Loucy (cell line): ENCODE measurements at regions not wholly inside any gene's neighbourhood (a gene's known extent, or its start where the extent isn't known, plus 50 kb on each side); places are given as distances from the start of the nearest gene placed in this dataset.

ENCODE experiments used
- H2AFZ ChIP-seq: fragments of 200-600 bp; sonication (generic); 2 replicates; pipeline ENCODE4 v1.6.0; 2016; ENCODE audit warnings: antibody characterized with exemption, mild to moderate bottlenecking, low read length, moderate library complexity
- H3F3A ChIP-seq: fragments of 200-600 bp; 2 replicates; pipeline ENCODE4 v1.6.0; 2016; ENCODE audit warnings: antibody characterized with exemption, low read depth, mild to moderate bottlenecking
- H3K27me3 ChIP-seq: fragments of 200-600 bp; sonication (generic); 2 replicates; pipeline ENCODE4 v1.6.1; 2014; ENCODE audit warnings: low read length, mild to moderate bottlenecking; ENCODE audit not compliant: insufficient read depth, poor library complexity, severe bottlenecking
- H3K36me3 ChIP-seq: fragments of 200-600 bp; sonication (generic); 2 replicates; pipeline ENCODE4 v1.6.1; 2016; ENCODE audit warnings: low read length; ENCODE audit not compliant: insufficient read depth
- H3K4me1 ChIP-seq: fragments of 200-600 bp; sonication (generic); 2 replicates; pipeline ENCODE4 v1.5.1; 2014; ENCODE audit warnings: low read length, mild to moderate bottlenecking; ENCODE audit not compliant: insufficient read depth, poor library complexity, severe bottlenecking
- H3K4me2 ChIP-seq: fragments of 200-600 bp; sonication (generic); 2 replicates; pipeline ENCODE4 v1.6.0; 2014; ENCODE audit warnings: antibody characterized with exemption, low read length, low read depth, mild to moderate bottlenecking; ENCODE audit not compliant: poor library complexity, severe bottlenecking
- H3K4me3 ChIP-seq: fragments of 200-600 bp; sonication (generic); 2 replicates; pipeline ENCODE4 v1.5.1; 2014; ENCODE audit warnings: low read length, mild to moderate bottlenecking, mixed read lengths; ENCODE audit not compliant: poor library complexity, severe bottlenecking
- H3K79me2 ChIP-seq: fragments of 200-600 bp; sonication (generic); 2 replicates; pipeline ENCODE4 v1.6.1; 2014; ENCODE audit warnings: low read length; ENCODE audit not compliant: insufficient read depth
- H3K9ac ChIP-seq: fragments of 200-600 bp; sonication (generic); 2 replicates; pipeline ENCODE4 v1.6.0; 2014; ENCODE audit warnings: mild to moderate bottlenecking, low read depth, low read length, moderate library complexity; ENCODE audit not compliant: poor library complexity, severe bottlenecking
- H3K9me2 ChIP-seq: fragments of 200-600 bp; sonication (generic); replicated peaks from 2 replicates; pipeline ENCODE4 v1.6.1; 2016; ENCODE audit warnings: low read depth, low read length, mixed read lengths
- H3K9me3 ChIP-seq: fragments of 200-600 bp; sonication (generic); 2 replicates; pipeline ENCODE4 v1.6.1; 2014; ENCODE audit warnings: mild to moderate bottlenecking, antibody characterized with exemption, low read length, low read depth; ENCODE audit not compliant: insufficient read depth
- H4K20me1 ChIP-seq: fragments of 200-600 bp; sonication (generic); 2 replicates; pipeline ENCODE4 v1.6.0; 2014; ENCODE audit warnings: antibody characterized with exemption, low read length, mild to moderate bottlenecking; ENCODE audit not compliant: insufficient read depth, poor library complexity, severe bottlenecking
- EZH2phosphoT487 ChIP-seq: fragments of 200-600 bp; IDR thresholded peaks from 2 replicates; pipeline ENCODE4 v1.6.1; 2018; ENCODE audit warnings: antibody characterized with exemption, mild to moderate bottlenecking, moderate library complexity, borderline replicate concordance
- TF ChIP-seq, protein P1 (sequence below): fragments of 200-600 bp; sonication (generic); conservative IDR thresholded peaks from 2 replicates; pipeline ENCODE4 v1.5.1; 2014; ENCODE audit warnings: mild to moderate bottlenecking, antibody characterized with exemption, low read length

DNA sequence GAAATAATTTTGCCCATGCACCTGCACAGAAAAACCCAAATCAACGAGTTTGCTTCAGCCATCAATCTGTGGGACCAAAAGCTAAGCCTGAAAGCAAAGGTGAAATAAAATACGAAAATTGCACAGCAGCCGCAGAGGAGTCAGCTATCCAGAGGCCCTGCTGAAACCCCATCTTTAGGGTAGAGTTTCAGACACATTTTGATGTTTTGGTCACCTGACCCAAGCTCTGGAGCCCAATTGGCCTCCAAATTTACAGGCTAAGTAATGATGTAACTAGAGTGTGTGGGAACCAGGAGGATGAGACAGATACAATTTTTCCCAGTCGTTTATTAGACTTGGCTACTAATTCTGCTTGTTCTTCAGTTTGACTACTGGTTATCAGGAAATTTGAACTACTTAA, 308.6 kb upstream of the ATP11B start:
- Histone ChIP-seq H3F3A (no peaks in the 10 kb centered on the region), H3K9me3 (no peaks in the 10 kb centered on the region), H2AFZ (no peak overlapping the region), H3K4me2 (no peak overlapping the region), H3K9ac (no peak overlapping the region), H3K4me3 (no peak overlapping the region), H3K4me1 (peaks cover 6% of the 10 kb centered on the region), H3K9me2 (no peaks in the 10 kb centered on the region), H3K36me3 (no peaks in the 10 kb centered on the region), H4K20me1 (no peaks in the 10 kb centered on the region), H3K27me3 (no peaks in the 10 kb centered on the region), H3K79me2 (no peaks in the 10 kb centered on the region)
- no peak for TF ChIP-seq EZH2phosphoT487

GRCh38 chr3:182485301-182485700, 308.0 kb upstream of the ATP11B start:
- no peak overlapping the region for H2AFZ ChIP-seq

GRCh38 chr3:182486463-182486862, 306.8 kb upstream of the ATP11B start:
- peaks cover 6% of the 10 kb centered on the region for H3K4me1 ChIP-seq
- no peaks in the 10 kb centered on the region for H3K9me3 ChIP-seq
- no peaks in the 10 kb centered on the region for H3K36me3 ChIP-seq
- no peaks in the 10 kb centered on the region for H4K20me1 ChIP-seq
- no peak overlapping the region for H3K9ac ChIP-seq
- no peaks in the 10 kb centered on the region for H3K9me2 ChIP-seq
- H3K4me2 ChIP-seq, result no peak overlapping the region
- no peak overlapping the region for H3K4me3 ChIP-seq
- H3K27me3 ChIP-seq, result no peaks in the 10 kb centered on the region
- TF ChIP-seq, protein P1, sequence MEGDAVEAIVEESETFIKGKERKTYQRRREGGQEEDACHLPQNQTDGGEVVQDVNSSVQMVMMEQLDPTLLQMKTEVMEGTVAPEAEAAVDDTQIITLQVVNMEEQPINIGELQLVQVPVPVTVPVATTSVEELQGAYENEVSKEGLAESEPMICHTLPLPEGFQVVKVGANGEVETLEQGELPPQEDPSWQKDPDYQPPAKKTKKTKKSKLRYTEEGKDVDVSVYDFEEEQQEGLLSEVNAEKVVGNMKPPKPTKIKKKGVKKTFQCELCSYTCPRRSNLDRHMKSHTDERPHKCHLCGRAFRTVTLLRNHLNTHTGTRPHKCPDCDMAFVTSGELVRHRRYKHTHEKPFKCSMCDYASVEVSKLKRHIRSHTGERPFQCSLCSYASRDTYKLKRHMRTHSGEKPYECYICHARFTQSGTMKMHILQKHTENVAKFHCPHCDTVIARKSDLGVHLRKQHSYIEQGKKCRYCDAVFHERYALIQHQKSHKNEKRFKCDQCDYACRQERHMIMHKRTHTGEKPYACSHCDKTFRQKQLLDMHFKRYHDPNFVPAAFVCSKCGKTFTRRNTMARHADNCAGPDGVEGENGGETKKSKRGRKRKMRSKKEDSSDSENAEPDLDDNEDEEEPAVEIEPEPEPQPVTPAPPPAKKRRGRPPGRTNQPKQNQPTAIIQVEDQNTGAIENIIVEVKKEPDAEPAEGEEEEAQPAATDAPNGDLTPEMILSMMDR, result no peak
- no peak for TF ChIP-seq EZH2phosphoT487
- no peaks in the 10 kb centered on the region for H3F3A ChIP-seq
- no peak overlapping the region for H2AFZ ChIP-seq
- no peaks in the 10 kb centered on the region for H3K79me2 ChIP-seq

More at GRCh38 chr3:182485301-182485700, 308.0 kb upstream of the ATP11B start:
- no peaks in the 10 kb centered on the region for H3K36me3 ChIP-seq
- no peaks in the 10 kb centered on the region for H4K20me1 ChIP-seq
- no peak overlapping the region for H3K4me3 ChIP-seq
- H3K4me2 ChIP-seq, result no peak overlapping the region
- peaks cover 6% of the 10 kb centered on the region for H3K4me1 ChIP-seq
- no peaks in the 10 kb centered on the region for H3K9me2 ChIP-seq
- no peaks in the 10 kb centered on the region for H3K79me2 ChIP-seq
- TF ChIP-seq, protein P1, result no peak
- TF ChIP-seq EZH2phosphoT487, result no peak
- no peaks in the 10 kb centered on the region for H3K27me3 ChIP-seq
- no peaks in the 10 kb centered on the region for H3F3A ChIP-seq
- no peaks in the 10 kb centered on the region for H3K9me3 ChIP-seq
- no peak overlapping the region for H3K9ac ChIP-seq

GRCh38 chr3:182487143-182487542, 306.2 kb upstream of the ATP11B start:
- H3K36me3 ChIP-seq, result no peaks in the 10 kb centered on the region
- H3F3A ChIP-seq, result no peaks in the 10 kb centered on the region
- H3K9me3 ChIP-seq, result no peaks in the 10 kb centered on the region
- H3K27me3 ChIP-seq, result no peaks in the 10 kb centered on the region
- H3K4me2 ChIP-seq, result no peak overlapping the region
- H3K4me1 ChIP-seq, result peaks cover 6% of the 10 kb centered on the region
- no peaks in the 10 kb centered on the region for H4K20me1 ChIP-seq
- H3K9ac ChIP-seq, result no peak overlapping the region
- TF ChIP-seq, protein P1, result no peak
- no peak for TF ChIP-seq EZH2phosphoT487
- H3K4me3 ChIP-seq, result no peak overlapping the region
- no peaks in the 10 kb centered on the region for H3K79me2 ChIP-seq
- H3K9me2 ChIP-seq, result no peaks in the 10 kb centered on the region
- no peak overlapping the region for H2AFZ ChIP-seq
